AG04450 (cell line): ENCODE measurements at regions not wholly inside any gene's neighbourhood (a gene's known extent, or its start where the extent isn't known, plus 50 kb on each side); places are given as distances from the start of the nearest gene placed in this dataset.

Experiments
- CTCF ChIA-PET: fragments of 300-600, 350-600 bp; formaldehyde crosslinking; extraction: SDS; loops from one replicate; lab custom pipeline; 2022; ENCODE audit warnings: antibody characterized with exemption, inconsistent platforms; lab: Charles Lee
- POLR2A ChIA-PET: fragments of 350-600 bp; formaldehyde crosslinking; extraction: SDS; loops from one replicate; lab custom pipeline; 2021; ENCODE audit warnings: antibody characterized with exemption, inconsistent platforms; lab: Yijun Ruan, JAX
- DNase-seq: peaks from one replicate; pipeline ENCODE4 v3.0.0-alpha.2; 2011; ENCODE audit warnings: low read depth, low spot score
- H3K27ac ChIP-seq: one replicate; pipeline ENCODE4 v1.5.1; 2012; ENCODE audit warnings: low read depth, low read length, control low read depth
- H3K27me3 ChIP-seq: one replicate; pipeline ENCODE4 v1.6.0; 2012; ENCODE audit warnings: low read length; ENCODE audit not compliant: control insufficient read depth, insufficient read depth
- H3K4me3 ChIP-seq: 2 replicates; pipeline ENCODE4 v1.5.1; 2011; ENCODE audit warnings: mild to moderate bottlenecking, low read depth, low read length, control low read depth
- H3K9me3 ChIP-seq: 2 replicates; pipeline ENCODE4 v1.5.1; 2012; ENCODE audit warnings: low read length; ENCODE audit not compliant: control insufficient read depth, insufficient read depth
- TF ChIP-seq, protein P1 (sequence below): IDR thresholded peaks from 2 replicates; pipeline ENCODE4 v1.5.1; 2011; ENCODE audit warnings: low read depth, low read length, control low read depth, inconsistent platforms

- TF ChIP-seq, protein P1, sequence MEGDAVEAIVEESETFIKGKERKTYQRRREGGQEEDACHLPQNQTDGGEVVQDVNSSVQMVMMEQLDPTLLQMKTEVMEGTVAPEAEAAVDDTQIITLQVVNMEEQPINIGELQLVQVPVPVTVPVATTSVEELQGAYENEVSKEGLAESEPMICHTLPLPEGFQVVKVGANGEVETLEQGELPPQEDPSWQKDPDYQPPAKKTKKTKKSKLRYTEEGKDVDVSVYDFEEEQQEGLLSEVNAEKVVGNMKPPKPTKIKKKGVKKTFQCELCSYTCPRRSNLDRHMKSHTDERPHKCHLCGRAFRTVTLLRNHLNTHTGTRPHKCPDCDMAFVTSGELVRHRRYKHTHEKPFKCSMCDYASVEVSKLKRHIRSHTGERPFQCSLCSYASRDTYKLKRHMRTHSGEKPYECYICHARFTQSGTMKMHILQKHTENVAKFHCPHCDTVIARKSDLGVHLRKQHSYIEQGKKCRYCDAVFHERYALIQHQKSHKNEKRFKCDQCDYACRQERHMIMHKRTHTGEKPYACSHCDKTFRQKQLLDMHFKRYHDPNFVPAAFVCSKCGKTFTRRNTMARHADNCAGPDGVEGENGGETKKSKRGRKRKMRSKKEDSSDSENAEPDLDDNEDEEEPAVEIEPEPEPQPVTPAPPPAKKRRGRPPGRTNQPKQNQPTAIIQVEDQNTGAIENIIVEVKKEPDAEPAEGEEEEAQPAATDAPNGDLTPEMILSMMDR, result no peak
- CTCF ChIA-PET, result no interaction called here
- POLR2A ChIA-PET, result no interaction called here
- no peak overlapping the region for H3K27ac ChIP-seq
- DNase-seq, result no peak
- no peaks in the 10 kb centered on the region for H3K27me3 ChIP-seq
- peaks cover 19% of the 10 kb centered on the region for H3K9me3 ChIP-seq
- H3K4me3 ChIP-seq, result no peak overlapping the region
Measured at GRCh38 chr5:4306057-4306456, 710.4 kb downstream of the IRX1 start.

DNA sequence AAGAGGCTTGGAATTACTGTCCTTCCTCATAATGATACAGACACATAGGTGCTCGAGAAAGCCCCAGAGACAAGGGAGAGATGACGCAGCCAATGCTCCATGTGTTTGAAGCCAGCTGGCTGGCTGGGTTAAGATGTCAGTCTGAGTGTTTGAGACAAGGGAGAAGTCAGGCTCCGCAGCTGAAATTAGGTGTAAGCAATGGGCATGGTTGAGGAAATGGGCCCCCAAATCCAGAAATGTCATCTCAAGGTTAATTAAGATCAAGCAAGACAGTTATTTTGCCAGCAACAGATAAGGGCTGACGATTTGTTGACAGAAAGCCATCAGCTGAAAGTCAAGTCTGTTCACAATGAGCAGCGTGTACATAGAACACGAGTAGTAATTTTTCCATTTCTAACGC is 713.4 kb downstream of the IRX1 start:
- POLR2A ChIA-PET, result no interaction called here
- CTCF ChIA-PET, result no interaction called here

GRCh38 chr5:4313138-4313537 is 717.5 kb downstream of the IRX1 start:
- no peak for DNase-seq
- ChIA-PET POLR2A (no interaction called here), CTCF (no interaction called here)
- Histone ChIP-seq H3K4me3 (no peak overlapping the region), H3K27ac (no peak overlapping the region), H3K27me3 (no peaks in the 10 kb centered on the region), H3K9me3 (peaks cover 34% of the 10 kb centered on the region)
- TF ChIP-seq, protein P1, result no peak

More for the DNA sequence above, 713.4 kb downstream of the IRX1 start:
- Histone ChIP-seq H3K4me3 (no peak overlapping the region), H3K27ac (no peak overlapping the region), H3K27me3 (no peaks in the 10 kb centered on the region), H3K9me3 (peaks cover 36% of the 10 kb centered on the region)
- DNase-seq, result no peak
- TF ChIP-seq, protein P1, result no peak

DNA sequence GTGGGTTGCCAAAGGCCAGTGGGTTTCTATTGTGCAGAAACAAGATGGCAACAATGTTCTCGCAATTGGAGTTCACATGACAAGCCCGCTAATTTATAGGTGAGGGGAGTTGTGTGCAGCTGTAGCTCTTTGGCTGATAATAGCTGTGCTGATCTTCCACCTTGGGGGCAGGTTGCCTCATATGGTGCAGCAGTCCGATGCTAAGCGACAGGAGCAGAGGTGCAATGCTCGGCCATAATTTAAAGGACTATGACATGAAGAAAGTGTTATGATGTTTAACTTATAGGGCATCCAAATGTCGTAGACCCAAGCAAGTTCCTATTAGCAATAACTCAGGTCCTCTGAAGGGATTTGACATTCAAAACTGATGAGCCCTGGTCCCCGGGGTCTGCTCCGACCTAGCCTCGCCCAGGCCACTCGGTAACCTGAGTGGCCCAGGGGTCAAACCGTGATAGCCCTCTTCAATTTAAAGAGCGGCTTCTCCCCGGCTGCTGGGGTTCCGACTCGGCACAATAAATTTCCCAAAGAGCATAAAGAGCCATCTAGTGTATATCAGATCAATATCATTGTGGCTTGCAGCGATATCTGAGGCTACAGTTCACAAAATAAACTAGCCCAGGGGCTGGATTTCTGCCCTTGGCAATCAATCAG is 724.0 kb downstream of the IRX1 start:
- CTCF ChIA-PET, result no interaction called here
- POLR2A ChIA-PET, result no interaction called here
- Histone ChIP-seq H3K4me3 (no peak overlapping the region), H3K27ac (no peak overlapping the region), H3K27me3 (no peaks in the 10 kb centered on the region), H3K9me3 (peaks cover 13% of the 10 kb centered on the region)
- TF ChIP-seq, protein P1, result no peak
- no peak for DNase-seq

GRCh38 chr5:4330327-4330726 is 734.7 kb downstream of the IRX1 start:
- Histone ChIP-seq H3K27ac (no peak overlapping the region), H3K4me3 (no peak overlapping the region), H3K27me3 (no peaks in the 10 kb centered on the region), H3K9me3 (peaks cover 19% of the 10 kb centered on the region)
- no peak for DNase-seq
- ChIA-PET POLR2A (no interaction called here), CTCF (no interaction called here)
- TF ChIP-seq, protein P1, result no peak
